ENCODE measurements at regions not wholly inside any gene's neighbourhood (a gene's known extent, or its start where the extent isn't known, plus 50 kb on each side); places are given as distances from the start of the nearest gene placed in this dataset.

- no peaks in the 10 kb centered on the region for H3K27me3 ChIP-seq (replicated peaks)
- no peak overlapping the region for H3K27ac ChIP-seq
- H3K36me3 ChIP-seq: no peaks in the 10 kb centered on the region
- H3K4me1 ChIP-seq (replicated peaks): no peaks in the 10 kb centered on the region
- DNase-seq (ENCODE audit: low read depth in 1 of 2, low spot score in 2 of 2): no peak
- H3K4me3 ChIP-seq: no peak overlapping the region
- no peaks in the 10 kb centered on the region for H3K9me3 ChIP-seq (replicated peaks)
Measured at GRCh38 chr11:30174265-30175020, 56.4 kb upstream of the FSHB start.

Data from SJSA1 (cell line).